Small intestine (tissue), 7 donors: ENCODE measurements at regions not wholly inside any gene's neighbourhood (a gene's known extent, or its start where the extent isn't known, plus 50 kb on each side); places are given as distances from the start of the nearest gene placed in this dataset.
A peak's percentile ranks its signal among the peaks of the same experiment; 100 is the strongest.

ENCODE experiments used
- DNase-seq, 2 donors: peaks; one replicate each; pipeline versions ENCODE4 v3.0.0 to v3.0.0-alpha.2; 2013
- FAIRE-seq: peaks from 2 replicates; lab custom pipeline; 2012; peaks lifted over from hg19 to GRCh38; lab: Jason Lieb, UNC
- H3K27ac ChIP-seq, 3 donors: one replicate each; pipeline ENCODE4 v1.5.1; 2013; ENCODE audit warnings: low read length in 2 of 3, mild to moderate bottlenecking in 2 of 3, control low read depth in 1 of 3, inconsistent platforms in 1 of 3, low read depth in 1 of 3, moderate library complexity in 1 of 3
- H3K27me3 ChIP-seq, 3 donors: one replicate each; pipeline ENCODE4 v1.6.1; 2013; ENCODE audit warnings: low read length in 3 of 3, inconsistent platforms in 1 of 3; ENCODE audit not compliant: control insufficient read depth in 3 of 3, insufficient read depth in 3 of 3
- H3K36me3 ChIP-seq, 3 donors: one replicate each; pipeline ENCODE4 v1.6.1; 2013; ENCODE audit warnings: low read length in 3 of 3, inconsistent platforms in 1 of 3, low read depth in 1 of 3, mild to moderate bottlenecking in 1 of 3, moderate library complexity in 1 of 3; ENCODE audit not compliant: control insufficient read depth in 3 of 3, insufficient read depth in 2 of 3
- H3K4me1 ChIP-seq, 3 donors: one replicate each; pipeline ENCODE4 v1.6.1; 2013; ENCODE audit warnings: low read length in 2 of 3, inconsistent platforms in 1 of 3, low read depth in 1 of 3, mild to moderate bottlenecking in 1 of 3, moderate library complexity in 1 of 3; ENCODE audit not compliant: control insufficient read depth in 3 of 3, insufficient read depth in 2 of 3
- H3K4me3 ChIP-seq, 3 donors: one replicate each; pipeline ENCODE4 v1.5.1; 2013; ENCODE audit warnings: low read length in 3 of 3, control low read depth in 1 of 3, inconsistent platforms in 1 of 3, low read depth in 1 of 3, mild to moderate bottlenecking in 1 of 3, moderate library complexity in 1 of 3
- H3K9me3 ChIP-seq, 2 donors: one replicate each; pipeline ENCODE4 v1.6.1; 2013; ENCODE audit warnings: low read depth in 1 of 2, low read length in 1 of 2; ENCODE audit not compliant: control insufficient read depth in 2 of 2, insufficient read depth in 1 of 2
- WGBS, 3 donors: extraction: QIAGEN DNeasy Blood & Tissue Kit; methylation state at CpG; one replicate each; pipeline ENCODE4 v1.1.7; 2013; 5-methylcytosine and 5-hydroxymethylcytosine counted together
- donor health status: healthy with polysubstance abuse.
- donor health status: control.
- donor health status: control.
- donor health status: Bipolar disorder and iron deficiency.
- donor health status: healthy.

DNA sequence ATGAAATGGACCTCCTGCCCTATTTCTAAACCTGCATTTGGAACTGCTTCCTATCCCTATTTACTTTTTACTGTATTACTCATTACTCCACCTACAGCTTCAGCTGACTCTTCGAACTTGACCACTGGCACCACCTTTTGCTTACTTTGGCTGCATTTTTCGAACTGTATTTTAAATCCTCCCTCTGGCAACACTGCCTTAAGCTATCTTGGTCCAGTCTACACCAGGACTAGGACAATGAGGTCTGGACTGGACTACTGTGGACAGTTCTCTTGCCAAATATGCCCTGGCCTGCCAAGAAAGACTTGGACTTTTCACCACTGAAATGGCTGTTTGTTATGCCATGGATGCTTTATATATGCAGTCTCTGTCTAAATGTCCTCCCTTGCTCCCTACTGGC is 328.1 kb downstream of the BTG1 start:
- DNase-seq (no peak), FAIRE-seq (no peak)
- Histone ChIP-seq H3K4me3 (no peak overlapping the region), H3K4me1 (no peaks in the 10 kb centered on the region), H3K9me3 (peaks cover 0 to 3% of the 10 kb centered on the region in 2 donors), H3K27me3 (no peaks in the 10 kb centered on the region), H3K27ac (no peak overlapping the region), H3K36me3 (no peaks in the 10 kb centered on the region)
- 73 to 90% (median 85%) methylated on average over 2 of the region's 2 CpGs for WGBS, 3 donors

DNA sequence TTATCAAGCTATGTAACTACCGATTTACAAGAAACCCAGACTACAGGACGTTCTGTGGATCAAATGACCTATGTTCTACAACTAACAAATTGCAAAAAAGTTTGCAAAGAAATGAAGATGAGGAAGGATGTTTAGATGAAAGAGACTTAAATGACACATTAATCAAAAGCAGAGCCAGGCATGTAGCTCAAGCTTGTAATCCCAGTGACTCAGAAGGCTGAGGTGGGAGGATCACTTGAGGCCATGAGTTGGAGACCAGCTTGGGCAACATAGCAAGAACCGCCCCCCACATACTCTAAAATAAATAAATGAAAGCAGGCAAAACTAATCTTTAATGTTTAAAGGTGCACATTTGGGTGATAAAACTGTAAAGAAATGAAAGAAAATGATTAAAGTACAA is 331.9 kb downstream of the BTG1 start:
- Histone ChIP-seq H3K9me3 (peaks cover 0 to 6% of the 10 kb centered on the region in 2 donors), H3K27ac (no peak overlapping the region), H3K4me1 (no peaks in the 10 kb centered on the region), H3K27me3 (no peaks in the 10 kb centered on the region), H3K4me3 (no peak overlapping the region), H3K36me3 (no peaks in the 10 kb centered on the region)
- no peak for FAIRE-seq
- WGBS, 3 donors = 90 to 97% (median 92%) methylated on average over 3 of the region's 3 CpGs
- DNase-seq = no peak

DNA sequence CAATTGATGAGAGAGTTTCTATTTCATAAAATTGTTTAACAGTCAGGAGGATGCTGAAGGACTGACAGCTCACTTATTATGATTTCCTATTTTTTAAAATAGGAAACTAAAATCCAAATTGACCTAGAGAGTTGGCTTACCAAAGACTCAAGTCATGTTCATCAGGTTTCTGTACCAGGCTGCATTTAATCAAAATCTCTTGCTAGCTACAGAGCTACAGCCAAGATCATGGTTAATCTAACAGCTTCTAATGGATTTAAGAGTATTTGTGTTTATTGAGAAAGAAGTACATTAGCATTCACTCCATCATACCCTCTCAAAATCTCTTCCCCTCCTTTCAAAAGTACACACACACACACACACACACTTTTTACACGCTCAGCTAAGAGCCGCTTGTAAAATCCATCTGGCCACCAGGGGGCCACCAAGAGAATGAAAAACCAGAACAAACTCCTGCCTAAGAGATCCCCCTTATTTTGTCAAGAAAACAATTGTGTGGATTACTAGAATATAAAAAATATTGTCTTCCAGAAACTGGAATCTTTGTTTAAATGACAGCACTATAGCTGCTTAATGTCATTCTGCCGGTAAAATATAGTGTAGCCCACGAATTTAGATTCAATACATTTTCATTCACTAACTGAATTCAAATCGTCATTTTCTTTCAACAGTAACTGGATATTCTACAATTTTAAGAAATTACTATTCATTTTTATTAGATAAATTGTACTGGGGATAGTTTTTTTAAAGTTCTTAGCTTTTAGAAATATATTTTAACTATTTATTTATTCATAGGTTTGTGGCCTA is 334.0 kb downstream of the BTG1 start:
- H3K4me1 ChIP-seq = no peaks in the 10 kb centered on the region
- no peaks in the 10 kb centered on the region for H3K27me3 ChIP-seq
- FAIRE-seq (peak; percentile 81), DNase-seq (peak; percentile 70 to 77)
- no peak overlapping the region for H3K4me3 ChIP-seq
- 46 to 51% (median 50%) methylated on average over 5 of the region's 5 CpGs for WGBS, 3 donors
- H3K9me3 ChIP-seq = peaks cover 0 to 6% of the 10 kb centered on the region in 2 donors
- no peaks in the 10 kb centered on the region for H3K36me3 ChIP-seq
- no peak overlapping the region for H3K27ac ChIP-seq

DNA sequence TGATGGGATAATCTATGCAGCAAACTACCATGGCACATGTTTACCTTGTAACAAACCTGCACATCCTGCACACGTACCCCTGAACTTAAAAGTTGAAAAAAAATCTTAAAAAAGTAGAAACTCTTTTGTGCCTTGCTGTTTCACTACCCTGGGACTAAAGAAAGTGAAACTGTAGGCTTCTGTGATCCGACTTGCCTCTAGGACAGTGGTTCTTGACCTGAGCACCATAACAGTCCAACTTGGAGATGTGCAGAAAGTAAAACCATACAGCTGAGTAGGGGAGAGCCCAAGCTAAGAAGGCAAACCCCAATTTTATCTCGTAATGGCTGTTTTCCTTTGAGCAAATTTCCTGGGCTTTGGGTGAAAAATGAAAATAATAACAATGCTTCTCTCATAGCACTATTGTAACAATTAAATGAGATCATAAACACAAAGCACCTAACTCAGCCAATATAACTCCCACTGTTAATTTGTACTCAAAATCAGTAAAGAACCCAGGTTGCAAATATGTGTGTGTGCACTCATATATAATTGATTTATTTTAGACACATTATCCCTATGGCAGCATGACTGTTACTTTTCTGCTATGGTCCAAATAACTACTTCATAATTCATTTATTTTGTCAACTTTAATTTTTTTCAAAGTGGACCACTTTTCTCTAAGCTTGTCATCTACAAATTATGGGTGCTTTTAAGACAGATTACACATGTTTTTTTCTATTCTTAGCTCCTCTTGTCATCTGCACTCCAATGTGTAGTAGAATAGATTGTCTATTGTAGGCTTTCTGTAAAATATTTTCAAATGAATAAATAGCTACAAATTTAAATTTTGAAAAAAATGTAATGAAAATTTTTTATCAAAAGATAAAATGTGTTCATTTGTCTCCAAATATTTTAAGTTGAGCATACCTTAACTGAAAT is 334.9 kb downstream of the BTG1 start:
- WGBS, 3 donors = 69 to 90% (median 78%) methylated on average over 3 of the region's 3 CpGs
- Histone ChIP-seq H3K27ac (no peak overlapping the region), H3K4me3 (no peak overlapping the region), H3K27me3 (no peaks in the 10 kb centered on the region), H3K36me3 (no peaks in the 10 kb centered on the region), H3K4me1 (no peaks in the 10 kb centered on the region), H3K9me3 (peaks cover 0 to 9% of the 10 kb centered on the region in 2 donors)
- DNase-seq = no peak
- peak; percentile 39 for FAIRE-seq

DNA sequence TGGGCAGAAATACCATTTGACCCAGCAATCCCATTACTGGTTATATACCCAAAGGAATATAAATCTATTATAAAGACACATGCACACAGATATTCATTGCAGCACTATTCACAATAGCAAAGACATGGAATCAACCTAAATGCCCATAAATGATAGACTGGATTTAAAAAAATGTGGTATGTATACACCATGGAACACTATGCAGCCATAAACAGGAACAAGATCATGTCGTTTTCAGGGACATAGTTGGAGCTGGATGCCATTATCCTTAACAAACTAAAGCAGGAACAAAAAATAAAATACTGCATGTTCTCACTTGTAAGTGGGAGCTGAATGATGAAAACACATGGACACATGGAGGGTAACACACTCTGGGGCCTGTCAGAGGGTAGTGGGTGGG is 335.6 kb downstream of the BTG1 start:
- Histone ChIP-seq H3K4me1 (no peaks in the 10 kb centered on the region), H3K27ac (no peak overlapping the region), H3K4me3 (no peak overlapping the region), H3K36me3 (no peaks in the 10 kb centered on the region), H3K9me3 (peaks cover 0 to 13% of the 10 kb centered on the region in 2 donors), H3K27me3 (no peaks in the 10 kb centered on the region)
- FAIRE-seq = no peak
- WGBS, 3 donors = 85 to 97% (median 92%) methylated on average over 1 of the region's 1 CpG
- DNase-seq = no peak

DNA sequence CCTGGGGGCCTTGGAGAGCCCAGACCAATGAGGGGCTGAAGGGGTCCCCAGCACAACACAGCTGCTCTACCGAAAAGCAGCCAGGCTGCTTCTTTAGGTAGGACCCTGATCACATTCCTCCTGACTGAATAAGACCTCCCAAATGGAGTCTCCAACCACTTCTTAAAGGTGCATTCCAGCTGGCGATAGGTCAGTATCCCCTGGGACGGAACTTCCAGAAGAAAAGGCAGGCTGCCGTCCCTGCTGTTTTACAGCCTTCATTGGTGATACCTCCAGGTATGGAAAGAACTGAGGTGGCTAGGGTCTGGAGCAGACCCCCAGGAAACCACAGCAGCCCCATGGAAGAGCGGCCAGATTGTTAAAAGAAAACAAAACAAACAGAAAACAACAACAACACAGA is 340.6 kb downstream of the BTG1 start:
- no peaks in the 10 kb centered on the region for H3K36me3 ChIP-seq
- FAIRE-seq (no peak), DNase-seq (no peak)
- 93% methylated on average over 5 of the region's 5 CpGs for WGBS, 3 donors
- no peak overlapping the region for H3K27ac ChIP-seq
- no peaks in the 10 kb centered on the region for H3K27me3 ChIP-seq
- no peak overlapping the region for H3K4me3 ChIP-seq
- H3K4me1 ChIP-seq = no peaks in the 10 kb centered on the region
- H3K9me3 ChIP-seq = peaks cover 0 to 21% of the 10 kb centered on the region in 2 donors

DNA sequence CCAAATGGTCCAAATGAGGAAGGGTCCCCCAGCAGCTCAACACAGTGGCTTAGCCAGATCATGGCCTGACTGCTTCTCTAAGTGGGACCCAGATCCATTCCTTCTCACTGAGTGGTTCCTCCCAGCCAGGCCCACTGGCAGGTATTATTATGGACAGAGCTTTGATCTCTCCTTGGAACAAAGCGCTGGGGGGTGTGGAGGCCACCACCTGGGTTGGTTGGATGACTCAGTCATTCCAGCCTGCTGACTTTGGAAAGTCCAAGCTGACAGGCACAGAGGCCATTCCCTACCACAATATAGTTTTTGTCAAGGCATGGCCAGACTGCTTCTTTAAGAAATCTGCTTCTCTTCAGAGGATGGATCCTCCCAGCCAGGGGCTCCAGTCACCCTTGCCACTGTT is 341.1 kb downstream of the BTG1 start:
- WGBS, 3 donors = 96 to 100% (median 98%) methylated on average over 1 of the region's 1 CpG
- H3K27me3 ChIP-seq = no peaks in the 10 kb centered on the region
- DNase-seq (no peak), FAIRE-seq (no peak)
- H3K4me1 ChIP-seq = no peaks in the 10 kb centered on the region
- peaks cover 0 to 21% of the 10 kb centered on the region in 2 donors for H3K9me3 ChIP-seq
- no peak overlapping the region for H3K4me3 ChIP-seq
- no peak overlapping the region for H3K27ac ChIP-seq
- no peaks in the 10 kb centered on the region for H3K36me3 ChIP-seq

DNA sequence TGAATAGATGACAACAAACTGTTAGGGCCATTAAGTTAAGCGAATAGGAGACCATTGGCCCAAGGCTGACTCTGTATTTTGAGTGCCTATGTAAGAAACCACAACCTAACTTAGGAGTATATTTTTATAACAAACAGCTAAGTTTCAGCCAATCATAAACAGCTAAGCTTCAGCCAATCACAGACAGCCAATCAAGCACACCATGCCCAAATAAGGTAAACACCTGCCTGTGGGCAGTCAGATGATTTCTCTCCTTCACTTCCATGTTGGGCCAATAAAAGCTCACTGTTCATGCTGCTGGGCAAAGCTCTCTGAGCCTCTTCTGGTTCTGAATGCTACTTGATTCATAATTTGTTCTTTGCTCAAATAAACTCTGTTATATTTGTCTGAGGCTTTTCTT is 344.6 kb downstream of the BTG1 start:
- H3K4me1 ChIP-seq = no peaks in the 10 kb centered on the region
- 94 to 100% (median 100%) methylated on average over 1 of the region's 1 CpG for WGBS, 3 donors
- no peak overlapping the region for H3K4me3 ChIP-seq
- DNase-seq = no peak
- H3K9me3 ChIP-seq = peaks cover 0 to 20% of the 10 kb centered on the region in 2 donors
- FAIRE-seq = no peak
- H3K36me3 ChIP-seq = no peaks in the 10 kb centered on the region
- no peak overlapping the region for H3K27ac ChIP-seq
- H3K27me3 ChIP-seq = no peaks in the 10 kb centered on the region
